WTC11 (cell line): ENCODE measurements at regions not wholly inside any gene's neighbourhood (a gene's known extent, or its start where the extent isn't known, plus 50 kb on each side); places are given as distances from the start of the nearest gene placed in this dataset.
"Not testable (repeated sequence)": the region's sequence is repeated elsewhere in the genome, so short reads cannot be mapped to it uniquely, and the experiment has no call there.

Experiments
- ATAC-seq: fragments of 200-7000 bp; cut with Tn5 transposase; 2 replicates; pipeline ENCODE4 v1.10.0; 2021; ENCODE audit warnings: mild to moderate bottlenecking, moderate library complexity
- CTCF ChIA-PET: fragments of 300-600 bp; sonication (Branson Sonifier 250); formaldehyde crosslinking; loops from one replicate; lab custom pipeline; 2021; ENCODE audit warnings: antibody characterized with exemption; lab: Charles Lee
- POLR2A ChIA-PET: fragments of 350-600 bp; sonication (Branson Sonifier 250); formaldehyde crosslinking; loops from one replicate; lab custom pipeline; 2021; ENCODE audit warnings: antibody characterized with exemption; lab: Charles Lee
- DNase-seq: peaks from one replicate; pipeline ENCODE4 v3.0.0; 2021; ENCODE audit warnings: low spot score
- H3K27ac Mint-ChIP-seq: 2 replicates; pipeline ENCODE4 v1.8.0; 2021; ENCODE audit warnings: mixed read lengths
- H3K27me3 Mint-ChIP-seq: 2 replicates; pipeline ENCODE4 v1.8.0; 2021; ENCODE audit warnings: low read depth, mild to moderate bottlenecking, moderate library complexity, mixed read lengths
- H3K36me3 Mint-ChIP-seq: 2 replicates; pipeline ENCODE4 v1.8.0; 2021; ENCODE audit warnings: mixed read lengths
- H3K4me1 Mint-ChIP-seq: 2 replicates; pipeline ENCODE4 v1.8.0; 2022; ENCODE audit warnings: mixed read lengths
- H3K4me3 Mint-ChIP-seq: 2 replicates; pipeline ENCODE4 v1.8.0; 2021; ENCODE audit warnings: mild to moderate bottlenecking, moderate library complexity, mixed read lengths
- H3K9me3 Mint-ChIP-seq: 2 replicates; pipeline ENCODE4 v1.8.0; 2021; ENCODE audit warnings: mixed read lengths
- AFF4 ChIP-seq: sonication (generic); formaldehyde crosslinking; IDR thresholded peaks from 2 replicates; pipeline ENCODE4 v1.8.1; 2023; ENCODE audit warnings: mild to moderate bottlenecking, missing genetic modification reagents, borderline replicate concordance
- CDX4 ChIP-seq: fragments of 250-450 bp; sonication (Bioruptor Pico); IDR thresholded peaks from 2 replicates; pipeline ENCODE4 v1.9.0; 2021; ENCODE audit warnings: moderate library complexity, mild to moderate bottlenecking, inconsistent platforms, borderline replicate concordance
- ERG ChIP-seq: fragments of 250-450 bp; sonication (Bioruptor Pico); IDR thresholded peaks from 2 replicates; pipeline ENCODE4 v1.8.0; 2021; ENCODE audit warnings: mild to moderate bottlenecking
- FOXJ3 ChIP-seq: sonication (generic); formaldehyde crosslinking; IDR thresholded peaks from 2 replicates; pipeline ENCODE4 v1.9.0; 2021; ENCODE audit warnings: missing genetic modification reagents, mild to moderate bottlenecking, borderline replicate concordance
- FOXP1 ChIP-seq: sonication (generic); formaldehyde crosslinking; IDR thresholded peaks from 2 replicates; pipeline ENCODE4 v1.8.0; 2022; ENCODE audit warnings: missing genetic modification reagents, mild to moderate bottlenecking, moderate library complexity, borderline replicate concordance
- JAZF1 ChIP-seq: fragments of 250-450 bp; sonication (Bioruptor Pico); IDR thresholded peaks from 2 replicates; pipeline ENCODE4 v1.9.0; 2021; ENCODE audit warnings: moderate library complexity, mild to moderate bottlenecking, inconsistent platforms
- KAT7 ChIP-seq: sonication (generic); formaldehyde crosslinking; IDR thresholded peaks from 2 replicates; pipeline ENCODE4 v1.8.1; 2023; ENCODE audit warnings: missing genetic modification reagents, mild to moderate bottlenecking, borderline replicate concordance
- OVOL2 ChIP-seq: fragments of 250-450 bp; sonication (Bioruptor Pico); IDR thresholded peaks from 2 replicates; pipeline ENCODE4 v1.9.0; 2021; ENCODE audit warnings: mild to moderate bottlenecking, borderline replicate concordance
- RORB ChIP-seq: fragments of 250-450 bp; sonication (Bioruptor Pico); IDR thresholded peaks from 2 replicates; pipeline ENCODE4 v1.9.0; 2021; ENCODE audit warnings: mild to moderate bottlenecking
- SMAD3 ChIP-seq: sonication (generic); formaldehyde crosslinking; IDR thresholded peaks from 2 replicates; pipeline ENCODE4 v1.8.0; 2022; ENCODE audit warnings: missing genetic modification reagents, mild to moderate bottlenecking, borderline replicate concordance
- SMAD4 ChIP-seq: sonication (generic); formaldehyde crosslinking; IDR thresholded peaks from 2 replicates; pipeline ENCODE4 v1.8.0; 2022; ENCODE audit warnings: mild to moderate bottlenecking, missing genetic modification reagents
- ZNF532 ChIP-seq: fragments of 250-450 bp; sonication (Bioruptor Pico); IDR thresholded peaks from 2 replicates; pipeline ENCODE4 v1.9.0; 2021; ENCODE audit warnings: mild to moderate bottlenecking, borderline replicate concordance
- ZNF671 ChIP-seq: fragments of 250-450 bp; sonication (Bioruptor Pico); IDR thresholded peaks from 2 replicates; pipeline ENCODE4 v1.8.0; 2021; ENCODE audit warnings: mild to moderate bottlenecking
- TF ChIP-seq, protein P1 (sequence below): sonication (generic); formaldehyde crosslinking; IDR thresholded peaks from 2 replicates; pipeline ENCODE4 v1.8.1; 2023; ENCODE audit warnings: mild to moderate bottlenecking, missing genetic modification reagents, moderate library complexity
- TF ChIP-seq, protein P2 (sequence below): sonication (generic); formaldehyde crosslinking; IDR thresholded peaks from 2 replicates; pipeline ENCODE4 v1.8.0; 2023; ENCODE audit warnings: missing genetic modification reagents, mild to moderate bottlenecking, borderline replicate concordance

GRCh38 chr18:59079264-59079663 is 60.4 kb upstream of the SEC11C start (continued):
- TF ChIP-seq FOXJ3 (no peak), OVOL2 (CRISPR knock-in tag) (no peak), JAZF1 (CRISPR knock-in tag) (no peak), CDX4 (CRISPR knock-in tag) (no peak), KAT7 (CRISPR knock-in tag) (no peak), FOXP1 (CRISPR knock-in tag) (no peak), RORB (CRISPR knock-in tag) (no peak), ZNF532 (CRISPR knock-in tag) (no peak)

DNA sequence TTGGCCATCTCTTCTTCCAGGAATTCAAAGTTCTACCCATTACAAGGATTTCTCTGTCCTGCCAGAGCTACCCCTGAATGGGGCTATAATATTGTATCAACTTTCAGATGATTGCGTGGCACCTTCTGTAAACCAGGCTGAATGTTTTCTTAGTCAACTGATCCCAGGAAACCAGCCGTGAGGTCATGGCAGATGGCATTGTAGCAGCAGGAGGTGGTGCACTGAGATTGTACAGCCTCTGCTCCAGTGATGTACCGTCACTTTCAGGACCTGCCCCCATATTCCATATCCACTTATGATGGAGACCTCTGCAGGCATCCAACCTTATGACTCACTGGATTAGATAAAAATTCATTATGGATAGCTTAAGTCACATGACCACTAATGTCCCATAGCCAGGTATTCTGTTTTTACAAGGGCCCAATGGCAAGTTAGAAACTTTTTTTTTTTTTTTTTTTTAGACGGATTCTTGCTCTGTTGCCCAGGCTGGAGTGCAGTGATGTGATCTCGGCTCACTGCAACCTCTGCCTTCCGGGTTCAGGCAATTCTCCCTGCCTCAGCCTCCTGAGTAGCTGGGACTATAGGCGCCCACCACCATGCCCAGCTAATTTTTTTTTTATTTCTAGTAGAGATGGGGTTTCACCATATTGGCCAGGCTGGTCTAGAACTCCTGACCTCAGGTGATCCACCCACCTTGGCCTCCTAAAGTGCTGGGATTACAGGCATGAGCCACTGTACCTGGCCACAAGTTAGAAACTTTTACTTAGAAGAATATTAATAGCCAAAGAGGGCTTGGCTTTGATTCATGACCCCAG is 59.8 kb upstream of the SEC11C start:
- POLR2A ChIA-PET, ATAC-seq, H3K27ac Mint-ChIP-seq, H3K4me3 Mint-ChIP-seq, DNase-seq, H3K9me3 Mint-ChIP-seq, H3K4me1 Mint-ChIP-seq, H3K36me3 Mint-ChIP-seq: not testable (repeated sequence)
- CTCF ChIA-PET, result interaction anchor here (1.3 to 2.0 kb wide), 2 partner anchors 9 to 311 kb away, joined by 4 to 8 read pairs; no protein-coding TSS in a partner anchor
- peaks cover 24% of the 10 kb centered on the region for H3K27me3 Mint-ChIP-seq

GRCh38 chr18:59083136-59083818 is 56.4 kb upstream of the SEC11C start:
- Mint-ChIP-seq H3K27me3 (peaks cover 18% of the 10 kb centered on the region), H3K27ac (no peak overlapping the region), H3K4me1 (peaks cover 2% of the 10 kb centered on the region), H3K4me3 (no peak overlapping the region), H3K36me3 (no peaks in the 10 kb centered on the region), H3K9me3 (no peaks in the 10 kb centered on the region)
- ChIA-PET POLR2A (no interaction called here), CTCF (interaction anchor here (0.7 to 5.9 kb wide), 8 partner anchors 12 to 319 kb away, joined by 3 to 47 read pairs (median 4); partner anchors contain the start of gene RAX)
- ATAC-seq, result no peak
- no peak for DNase-seq
- TF ChIP-seq, protein P1, sequence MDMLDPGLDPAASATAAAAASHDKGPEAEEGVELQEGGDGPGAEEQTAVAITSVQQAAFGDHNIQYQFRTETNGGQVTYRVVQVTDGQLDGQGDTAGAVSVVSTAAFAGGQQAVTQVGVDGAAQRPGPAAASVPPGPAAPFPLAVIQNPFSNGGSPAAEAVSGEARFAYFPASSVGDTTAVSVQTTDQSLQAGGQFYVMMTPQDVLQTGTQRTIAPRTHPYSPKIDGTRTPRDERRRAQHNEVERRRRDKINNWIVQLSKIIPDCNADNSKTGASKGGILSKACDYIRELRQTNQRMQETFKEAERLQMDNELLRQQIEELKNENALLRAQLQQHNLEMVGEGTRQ (CRISPR knock-in tag), result no peak
- TF ChIP-seq SMAD3 (CRISPR knock-in tag), result no peak
- no peak for TF ChIP-seq ERG
- no peak for TF ChIP-seq AFF4
- no peak for TF ChIP-seq ZNF671 (CRISPR knock-in tag)
- TF ChIP-seq SMAD4 (CRISPR knock-in tag), result no peak
- TF ChIP-seq, protein P2, sequence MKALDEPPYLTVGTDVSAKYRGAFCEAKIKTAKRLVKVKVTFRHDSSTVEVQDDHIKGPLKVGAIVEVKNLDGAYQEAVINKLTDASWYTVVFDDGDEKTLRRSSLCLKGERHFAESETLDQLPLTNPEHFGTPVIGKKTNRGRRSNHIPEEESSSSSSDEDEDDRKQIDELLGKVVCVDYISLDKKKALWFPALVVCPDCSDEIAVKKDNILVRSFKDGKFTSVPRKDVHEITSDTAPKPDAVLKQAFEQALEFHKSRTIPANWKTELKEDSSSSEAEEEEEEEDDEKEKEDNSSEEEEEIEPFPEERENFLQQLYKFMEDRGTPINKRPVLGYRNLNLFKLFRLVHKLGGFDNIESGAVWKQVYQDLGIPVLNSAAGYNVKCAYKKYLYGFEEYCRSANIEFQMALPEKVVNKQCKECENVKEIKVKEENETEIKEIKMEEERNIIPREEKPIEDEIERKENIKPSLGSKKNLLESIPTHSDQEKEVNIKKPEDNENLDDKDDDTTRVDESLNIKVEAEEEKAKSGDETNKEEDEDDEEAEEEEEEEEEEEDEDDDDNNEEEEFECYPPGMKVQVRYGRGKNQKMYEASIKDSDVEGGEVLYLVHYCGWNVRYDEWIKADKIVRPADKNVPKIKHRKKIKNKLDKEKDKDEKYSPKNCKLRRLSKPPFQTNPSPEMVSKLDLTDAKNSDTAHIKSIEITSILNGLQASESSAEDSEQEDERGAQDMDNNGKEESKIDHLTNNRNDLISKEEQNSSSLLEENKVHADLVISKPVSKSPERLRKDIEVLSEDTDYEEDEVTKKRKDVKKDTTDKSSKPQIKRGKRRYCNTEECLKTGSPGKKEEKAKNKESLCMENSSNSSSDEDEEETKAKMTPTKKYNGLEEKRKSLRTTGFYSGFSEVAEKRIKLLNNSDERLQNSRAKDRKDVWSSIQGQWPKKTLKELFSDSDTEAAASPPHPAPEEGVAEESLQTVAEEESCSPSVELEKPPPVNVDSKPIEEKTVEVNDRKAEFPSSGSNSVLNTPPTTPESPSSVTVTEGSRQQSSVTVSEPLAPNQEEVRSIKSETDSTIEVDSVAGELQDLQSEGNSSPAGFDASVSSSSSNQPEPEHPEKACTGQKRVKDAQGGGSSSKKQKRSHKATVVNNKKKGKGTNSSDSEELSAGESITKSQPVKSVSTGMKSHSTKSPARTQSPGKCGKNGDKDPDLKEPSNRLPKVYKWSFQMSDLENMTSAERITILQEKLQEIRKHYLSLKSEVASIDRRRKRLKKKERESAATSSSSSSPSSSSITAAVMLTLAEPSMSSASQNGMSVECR (CRISPR knock-in tag), result no peak
